T47D (cell line): ENCODE measurements at regions not wholly inside any gene's neighbourhood (a gene's known extent, or its start where the extent isn't known, plus 50 kb on each side); places are given as distances from the start of the nearest gene placed in this dataset.
"Not testable (repeated sequence)": the region's sequence is repeated elsewhere in the genome, so short reads cannot be mapped to it uniquely, and the experiment has no call there.

Experiments used
- DNase-seq, 2 experiments: peaks; one replicate each; pipeline versions ENCODE4 v3.0.0 to v3.0.0-alpha.2; 2011 to 2012; ENCODE audit warnings: low read depth in 1 of 2, low spot score in 1 of 2
- JUND ChIP-seq: IDR thresholded peaks from 2 replicates; pipeline ENCODE4 v1.6.1; 2012; ENCODE audit warnings: low read depth
- in situ Hi-C: cut with HindIII; loops from 2 replicates; pipeline ENCODE4 v1.10.0; 2016; ENCODE audit warnings: low sequenced_read_pairs, low pct_unique_long_range_greater_than_20kb

DNA sequence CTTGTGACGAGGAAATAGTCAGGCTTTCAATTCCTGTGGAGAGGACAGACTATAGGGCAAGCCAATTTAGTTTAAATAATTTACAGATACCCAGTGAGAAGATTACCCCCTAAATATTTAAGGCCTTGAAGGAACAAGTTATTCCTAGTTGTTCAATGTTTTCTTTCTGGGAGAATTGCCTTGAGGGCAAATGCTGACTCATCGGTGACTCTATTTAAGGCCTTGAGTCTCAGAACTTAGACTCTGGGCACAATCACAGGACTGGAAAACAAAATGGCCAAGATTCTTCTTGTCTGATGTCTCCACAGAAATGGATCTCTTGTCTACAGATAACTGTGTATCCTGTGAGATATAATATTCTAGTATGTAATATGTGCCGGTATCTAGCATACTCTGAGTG lies 467.1 kb downstream of the SUCLG1 start:
- no peak for TF ChIP-seq JUND
- in situ Hi-C loops, result no loop called here
- no peak for DNase-seq

DNA sequence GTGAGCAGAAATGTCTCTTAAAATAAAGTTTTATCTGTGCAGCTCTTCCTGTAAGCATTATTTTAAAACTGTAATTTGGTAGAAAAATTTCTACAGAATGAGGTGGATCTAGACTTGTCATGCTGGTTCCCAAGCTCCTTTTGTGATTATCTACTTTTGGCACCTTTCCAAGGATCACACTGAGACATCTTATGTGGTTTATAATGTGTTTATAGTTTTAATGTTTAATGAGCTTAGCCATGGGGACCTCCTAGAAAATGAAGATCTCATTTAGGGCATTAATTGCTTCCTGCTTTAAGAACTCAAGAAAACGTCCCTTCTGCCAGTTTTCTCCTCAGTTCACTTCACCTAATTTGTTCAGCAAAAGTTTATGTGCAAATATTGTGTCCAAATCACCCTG lies 468.4 kb downstream of the SUCLG1 start:
- in situ Hi-C loops, result no loop called here
- DNase-seq, result no peak
- TF ChIP-seq JUND, result no peak

DNA sequence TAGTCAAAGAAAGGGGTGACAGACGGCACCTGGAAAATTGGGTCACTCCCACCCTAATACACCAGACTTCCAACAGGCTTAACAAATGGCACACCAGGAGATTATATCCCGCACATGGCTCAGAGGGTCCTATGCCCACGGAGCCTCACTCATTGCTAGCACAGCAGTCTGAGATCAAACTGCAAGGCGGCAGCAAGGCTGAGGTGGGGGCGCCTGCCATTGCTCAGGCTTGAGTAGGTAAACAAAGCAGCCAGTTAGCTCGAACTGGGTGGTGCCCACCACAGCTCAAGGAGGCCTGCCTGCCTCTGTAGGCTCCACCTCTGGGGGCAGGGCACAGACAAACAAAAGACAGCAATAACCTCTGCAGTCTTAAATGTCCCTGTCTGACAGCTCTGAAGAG lies 482.5 kb downstream of the SUCLG1 start:
- in situ Hi-C loops, result not testable (repeated sequence)

DNA sequence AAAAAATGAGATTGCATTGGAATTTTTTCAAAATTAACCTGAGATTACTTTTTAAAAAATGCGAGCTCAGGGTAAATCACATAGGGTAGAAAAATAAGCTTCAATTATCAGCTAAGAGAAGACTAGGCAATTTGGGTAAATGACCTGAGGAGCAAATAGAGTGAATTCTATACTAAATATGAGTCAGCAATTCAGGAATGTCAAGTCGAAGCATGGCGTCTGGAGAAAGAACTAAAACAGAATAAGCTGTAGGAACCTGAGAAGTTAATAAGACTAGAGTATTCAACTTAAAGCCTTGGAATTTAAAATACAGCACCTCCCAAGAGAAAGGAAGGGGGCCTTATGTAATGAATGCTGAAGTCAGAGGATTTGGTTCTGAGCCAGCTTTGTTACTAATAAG lies 487.0 kb downstream of the SUCLG1 start:
- in situ Hi-C loops, result no loop called here
- DNase-seq, result no peak
- no peak for TF ChIP-seq JUND

More for the DNA sequence above, 482.5 kb downstream of the SUCLG1 start:
- not testable (repeated sequence) for DNase-seq

DNA sequence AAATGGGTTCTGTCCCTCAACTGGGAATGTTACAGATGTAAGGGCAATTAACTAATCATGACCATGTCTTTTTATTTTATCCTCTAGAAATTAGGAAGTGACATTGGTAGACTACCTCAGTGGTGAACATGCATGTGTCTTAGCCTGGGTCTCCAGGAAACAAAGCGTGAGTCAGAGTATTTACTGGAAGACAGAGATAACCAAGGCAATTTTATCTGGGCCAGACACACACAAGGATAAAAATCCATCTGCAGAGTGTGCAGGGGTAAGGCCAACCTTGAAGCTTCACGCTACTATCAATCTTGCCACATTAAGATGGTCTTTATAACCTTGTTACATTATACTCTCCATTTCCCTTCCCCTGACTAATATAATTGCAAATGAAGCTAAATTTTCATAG lies 487.5 kb downstream of the SUCLG1 start:
- in situ Hi-C loops, result no loop called here
- TF ChIP-seq JUND, result no peak
- no peak for DNase-seq

DNA sequence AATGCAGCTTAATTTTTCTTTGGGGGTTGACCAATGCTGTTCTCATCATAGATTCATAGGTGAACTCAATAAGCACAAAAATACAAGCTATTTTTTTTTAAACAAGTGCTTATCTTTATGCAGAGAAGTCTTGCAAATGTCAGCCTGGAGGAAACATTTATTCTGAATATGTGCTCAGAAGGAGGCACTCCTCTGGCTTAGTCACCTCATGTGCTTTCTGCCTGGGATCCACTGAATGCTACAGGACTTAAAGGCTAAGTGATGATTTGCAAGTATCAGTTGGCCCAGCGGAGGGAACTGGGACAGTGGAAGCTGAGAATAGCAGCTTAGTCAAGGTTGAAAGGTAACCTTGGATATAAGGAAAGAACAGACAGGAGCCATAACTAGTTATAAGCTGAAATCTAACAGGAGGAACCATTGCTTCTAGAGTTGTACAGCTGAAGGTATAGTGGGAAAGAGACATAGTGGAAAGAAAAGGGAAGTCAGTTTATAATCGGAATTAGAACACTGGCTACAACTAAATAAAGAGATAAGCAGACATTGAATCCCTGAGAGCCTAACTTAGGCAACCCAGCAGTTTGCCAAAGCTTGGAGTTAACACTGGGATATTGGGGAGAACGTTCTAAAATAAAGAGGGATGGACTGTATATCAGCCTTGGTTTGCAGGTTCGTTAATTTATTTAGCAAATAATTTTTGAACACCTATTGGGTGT lies 488.7 kb downstream of the SUCLG1 start:
- in situ Hi-C loops, result no loop called here
- DNase-seq, result no peak
- no peak for TF ChIP-seq JUND

DNA sequence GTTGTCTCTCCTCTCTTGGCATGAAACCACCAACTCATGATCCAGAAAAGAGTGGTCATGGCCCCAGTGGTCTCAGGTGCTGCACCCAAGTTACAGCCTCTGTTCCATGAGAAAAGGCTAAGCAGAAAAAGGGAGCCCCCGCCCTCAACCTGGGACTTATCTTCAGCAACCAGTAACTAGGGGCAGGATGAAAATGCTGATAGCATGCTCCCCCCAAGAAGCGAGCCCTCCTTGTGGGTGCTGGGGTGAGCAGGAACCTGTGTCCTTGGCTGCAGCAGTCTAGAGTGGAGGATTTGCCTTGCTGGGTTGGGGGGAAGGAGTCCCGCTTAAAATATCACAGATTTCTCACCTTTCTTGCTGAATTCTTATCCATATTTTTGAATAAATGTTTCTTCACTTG lies 490.0 kb downstream of the SUCLG1 start:
- no peak for DNase-seq
- in situ Hi-C loops, result no loop called here
- no peak for TF ChIP-seq JUND

DNA sequence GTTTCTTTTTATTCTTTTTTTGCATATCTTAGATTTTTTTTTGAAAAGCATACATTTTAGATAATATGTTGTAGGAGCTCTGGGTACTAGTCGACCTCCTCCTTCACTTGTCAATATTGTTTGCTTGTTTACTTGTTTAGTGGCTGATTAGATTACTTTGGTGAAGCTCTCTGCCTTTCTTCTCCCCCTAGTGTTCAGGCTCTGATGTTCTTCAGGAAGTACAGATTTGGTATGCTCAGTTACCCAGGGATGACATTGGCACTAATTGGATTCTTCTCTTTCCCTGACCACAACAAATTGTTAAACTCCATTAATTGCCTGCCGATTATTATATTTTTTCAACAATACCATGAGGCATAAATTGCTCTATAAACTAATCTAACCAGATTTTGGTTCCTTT lies 491.2 kb downstream of the SUCLG1 start:
- DNase-seq, result no peak
- in situ Hi-C loops, result no loop called here
- TF ChIP-seq JUND, result no peak

DNA sequence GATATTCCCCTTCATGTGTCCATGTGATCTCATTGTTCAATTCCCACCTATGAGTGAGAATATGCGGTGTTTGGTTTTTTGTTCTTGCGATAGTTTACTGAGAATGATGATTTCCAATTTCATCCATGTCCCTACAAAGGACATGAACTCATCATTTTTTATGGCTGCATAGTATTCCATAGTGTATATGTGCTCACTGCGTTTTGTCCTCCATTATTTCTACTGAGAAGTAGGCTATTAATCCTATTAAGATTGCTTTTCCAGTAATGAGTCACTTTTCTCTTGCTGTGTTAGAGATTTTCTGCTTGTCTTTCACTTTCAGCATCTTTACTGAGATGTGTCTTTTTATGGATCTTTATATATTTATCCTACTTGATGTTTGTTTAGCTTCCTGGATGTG lies 492.1 kb downstream of the SUCLG1 start:
- DNase-seq, in situ Hi-C loops: not testable (repeated sequence)

DNA sequence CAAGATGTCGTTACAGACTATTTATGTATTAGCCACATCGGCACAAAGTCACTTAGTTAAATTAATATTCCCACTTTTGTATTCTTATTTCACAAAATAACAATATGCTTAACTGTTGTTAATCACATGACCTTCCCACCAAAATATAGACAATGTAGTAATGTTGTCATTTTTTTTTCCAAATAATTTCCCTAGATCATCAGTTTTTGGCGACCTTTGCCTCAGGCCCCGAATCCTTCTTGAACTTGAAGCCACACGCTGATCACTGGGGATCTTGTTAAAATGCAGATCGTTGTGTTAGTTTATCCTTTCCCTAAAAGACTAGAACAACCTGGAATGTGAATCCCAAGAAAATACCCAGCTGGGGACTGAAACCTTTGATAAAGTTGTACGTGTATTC lies 497.6 kb downstream of the SUCLG1 start:
- no peak for DNase-seq
- in situ Hi-C loops, result no loop called here
- no peak for TF ChIP-seq JUND

DNA sequence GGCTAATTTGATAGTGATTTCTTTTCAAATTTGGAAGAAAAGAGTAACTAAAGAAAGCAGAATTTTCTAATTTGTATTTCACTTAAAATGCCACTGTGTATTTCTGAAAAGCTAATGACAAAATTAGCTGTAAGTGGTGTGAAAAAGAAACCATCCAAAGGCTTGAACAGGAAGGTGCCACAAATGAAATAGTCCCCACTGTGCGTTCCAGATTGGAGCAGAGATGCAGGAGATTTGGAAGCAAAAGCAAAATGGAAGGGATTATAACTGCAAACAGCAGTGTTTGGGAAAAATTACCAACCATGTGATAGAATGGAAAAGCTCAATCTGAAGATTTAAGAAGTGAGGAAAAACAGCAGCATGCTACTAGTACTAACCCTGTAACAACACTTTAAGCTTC lies 498.7 kb downstream of the SUCLG1 start:
- TF ChIP-seq JUND, result no peak
- no peak for DNase-seq
- in situ Hi-C loops, result no loop called here

DNA sequence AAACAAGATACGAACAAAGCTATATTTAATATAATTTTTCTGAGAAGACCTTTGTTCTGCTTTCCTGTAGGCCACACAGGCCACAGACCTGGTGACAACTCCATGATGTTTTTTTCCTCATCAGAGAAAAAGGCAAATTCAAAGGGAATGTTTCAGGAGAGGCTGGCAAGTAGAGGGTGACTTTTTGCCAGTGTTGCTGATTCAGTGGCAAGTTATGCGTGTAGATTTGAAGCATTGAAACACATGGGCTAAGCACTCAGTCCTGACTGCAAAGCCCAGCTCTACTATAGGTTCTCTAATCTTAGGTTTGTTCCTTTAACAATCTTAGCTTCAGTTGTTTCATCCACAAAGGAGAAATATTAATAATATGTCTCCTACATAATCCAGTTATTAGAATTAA lies 499.8 kb downstream of the SUCLG1 start:
- in situ Hi-C loops, result no loop called here

DNA sequence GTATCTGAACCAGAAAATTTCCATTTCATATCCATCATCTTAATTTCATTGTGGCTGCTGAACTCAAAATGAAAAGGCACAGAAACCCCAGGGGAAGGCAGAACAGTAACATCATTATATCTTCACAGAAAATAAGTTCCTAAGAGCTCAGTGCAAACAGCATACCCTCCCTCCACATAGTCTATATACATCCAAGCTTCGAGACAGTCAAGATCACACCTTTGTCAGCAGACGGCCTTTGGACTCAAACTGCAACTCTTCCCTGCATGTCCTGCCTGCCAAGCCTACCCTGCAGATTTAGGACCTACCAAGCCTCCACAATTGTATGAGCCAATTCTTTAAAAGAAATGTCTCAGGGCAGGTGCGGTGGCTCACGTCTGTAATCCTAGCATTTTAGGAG lies 502.1 kb downstream of the SUCLG1 start:
- no peak for DNase-seq
- TF ChIP-seq JUND, result no peak
- in situ Hi-C loops, result no loop called here

More for the DNA sequence above, 499.8 kb downstream of the SUCLG1 start:
- no peak for DNase-seq
- TF ChIP-seq JUND, result no peak

DNA sequence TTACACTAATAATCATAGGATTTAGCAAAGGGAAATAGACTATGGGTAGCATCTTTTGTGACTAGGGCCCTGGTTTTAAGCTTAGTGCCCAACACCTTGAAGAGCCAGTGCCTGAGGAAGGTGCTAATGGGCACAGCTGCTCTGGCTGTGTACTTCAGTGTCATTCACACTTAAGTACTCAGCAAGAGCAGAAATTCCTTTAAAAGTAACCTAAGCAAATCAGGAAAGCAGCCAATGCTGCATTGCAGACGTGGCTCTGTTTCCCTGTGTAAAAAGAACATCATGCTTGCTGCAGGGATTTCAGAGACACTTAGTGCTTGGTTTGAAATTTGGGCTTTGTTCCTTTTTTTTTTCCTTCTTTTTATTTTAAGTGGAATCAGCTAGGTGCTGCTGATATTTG lies 505.4 kb downstream of the SUCLG1 start:
- DNase-seq, result no peak
- in situ Hi-C loops, result no loop called here
- no peak for TF ChIP-seq JUND
